ENCODE measurements at regions not wholly inside any gene's neighbourhood (a gene's known extent, or its start where the extent isn't known, plus 50 kb on each side); places are given as distances from the start of the nearest gene placed in this dataset.
A peak's percentile ranks its signal among the peaks of the same experiment; 100 is the strongest.

- no peak overlapping the region for H3K27ac ChIP-seq
These were observed 366.0 kb downstream of the C16orf95 start for GRCh38 chr16:86951041-86951822.

GRCh38 chr16:86951831-86952598 lies 365.2 kb downstream of the C16orf95 start:
- no peaks in the 10 kb centered on the region for H3K36me3 ChIP-seq
- no peak for TF ChIP-seq CTCF (IDR thresholded peaks at IDR 0.05; ENCODE audit: low read depth, low read length)
- peaks cover 11% of the 10 kb centered on the region for H3K4me1 ChIP-seq (ENCODE audit: low read depth)
- H3K27me3 ChIP-seq, result no peaks in the 10 kb centered on the region
- no peak overlapping the region for H3K27ac ChIP-seq
- no peak overlapping the region for H3K4me3 ChIP-seq
- peak in 1 of 2 donors; percentile 84 for DNase-seq (ENCODE audit: low read depth in 1 of 2, low spot score in 1 of 2)
- H3K9me3 ChIP-seq (ENCODE audit: low read depth), result no peaks in the 10 kb centered on the region

More at GRCh38 chr16:86951041-86951822, 366.0 kb downstream of the C16orf95 start:
- H3K4me1 ChIP-seq (ENCODE audit: low read depth), result peaks cover 11% of the 10 kb centered on the region
- no peaks in the 10 kb centered on the region for H3K27me3 ChIP-seq
- H3K36me3 ChIP-seq, result no peaks in the 10 kb centered on the region
- no peaks in the 10 kb centered on the region for H3K9me3 ChIP-seq (ENCODE audit: low read depth)
- DNase-seq (ENCODE audit: low read depth in 1 of 2, low spot score in 1 of 2), result no peak
- TF ChIP-seq CTCF (IDR thresholded peaks at IDR 0.05; ENCODE audit: low read depth, low read length), result no peak
- H3K4me3 ChIP-seq, result no peak overlapping the region

GRCh38 chr16:86952769-86953168 lies 364.4 kb downstream of the C16orf95 start:
- H3K9me3 ChIP-seq (ENCODE audit: low read depth), result no peaks in the 10 kb centered on the region
- H3K4me3 ChIP-seq, result no peak overlapping the region
- peaks cover 11% of the 10 kb centered on the region for H3K4me1 ChIP-seq (ENCODE audit: low read depth)
- H3K36me3 ChIP-seq, result no peaks in the 10 kb centered on the region
- no peaks in the 10 kb centered on the region for H3K27me3 ChIP-seq
- no peak for TF ChIP-seq CTCF (IDR thresholded peaks at IDR 0.05; ENCODE audit: low read depth, low read length)
- no peak for DNase-seq (ENCODE audit: low read depth in 1 of 2, low spot score in 1 of 2)
- no peak overlapping the region for H3K27ac ChIP-seq

- H3K27me3 ChIP-seq, result no peaks in the 10 kb centered on the region
- H3K4me3 ChIP-seq, result no peak overlapping the region
- peaks cover 11% of the 10 kb centered on the region for H3K4me1 ChIP-seq (ENCODE audit: low read depth)
- H3K36me3 ChIP-seq, result no peaks in the 10 kb centered on the region
- no peaks in the 10 kb centered on the region for H3K9me3 ChIP-seq (ENCODE audit: low read depth)
- TF ChIP-seq CTCF (IDR thresholded peaks at IDR 0.05; ENCODE audit: low read depth, low read length), result no peak
- no peak for DNase-seq (ENCODE audit: low read depth in 1 of 2, low spot score in 1 of 2)
- peak overlapping the region; percentile 43 for H3K27ac ChIP-seq
These were observed 363.4 kb downstream of the C16orf95 start for GRCh38 chr16:86953631-86954391.

GRCh38 chr16:86955136-86955855 lies 361.9 kb downstream of the C16orf95 start:
- H3K27ac ChIP-seq, result no peak overlapping the region
- H3K9me3 ChIP-seq (ENCODE audit: low read depth), result no peaks in the 10 kb centered on the region
- H3K4me3 ChIP-seq, result no peak overlapping the region
- peaks cover 19% of the 10 kb centered on the region for H3K4me1 ChIP-seq (ENCODE audit: low read depth)
- DNase-seq (ENCODE audit: low read depth in 1 of 2, low spot score in 1 of 2), result no peak
- no peak for TF ChIP-seq CTCF (IDR thresholded peaks at IDR 0.05; ENCODE audit: low read depth, low read length)
- no peaks in the 10 kb centered on the region for H3K27me3 ChIP-seq
- H3K36me3 ChIP-seq, result no peaks in the 10 kb centered on the region

Data from cardiac muscle cell (in vitro differentiated cells and primary cell).